Left lung (tissue), 4 donors: ENCODE measurements at regions not wholly inside any gene's neighbourhood (a gene's known extent, or its start where the extent isn't known, plus 50 kb on each side); places are given as distances from the start of the nearest gene placed in this dataset.

ENCODE experiments used
- ATAC-seq: fragments of 200-7000 bp; cut with Tn5 transposase; one replicate; pipeline ENCODE4 v1.9.1; 2020; ENCODE audit warnings: moderate library complexity
- DNase-seq, 4 donors: peaks; one replicate each; pipeline ENCODE4 v3.0.0-alpha.2; 2013 to 2020
- H3K27ac ChIP-seq, 2 donors: fragments of 200-600 bp; sonication (generic) in 1 of 2; one replicate each; pipeline versions ENCODE4 v1.5.0 to v1.8.0; 2020 to 2021
- H3K27me3 ChIP-seq, 2 donors: fragments of 200-600 bp; sonication (generic) in 1 of 2; one replicate each; pipeline versions ENCODE4 v1.5.0 to v1.8.0; 2020 to 2021
- H3K36me3 ChIP-seq, 2 donors: fragments of 200-600 bp; sonication (generic) in 1 of 2; one replicate each; pipeline versions ENCODE4 v1.5.0 to v1.8.0; 2020 to 2021
- H3K4me1 ChIP-seq, 2 donors: fragments of 200-600 bp; one replicate each; pipeline ENCODE4 v1.8.0; 2021
- H3K4me3 ChIP-seq, 2 donors: fragments of 200-600 bp; sonication (generic) in 1 of 2; one replicate each; pipeline versions ENCODE4 v1.5.0 to v1.8.0; 2020 to 2021; ENCODE audit warnings: mild to moderate bottlenecking in 1 of 2
- H3K9me3 ChIP-seq, 2 donors: fragments of 200-600 bp; sonication (generic) in 1 of 2; one replicate each; pipeline versions ENCODE4 v1.5.0 to v1.8.0; 2020 to 2021
- CTCF ChIP-seq, 2 donors: fragments of 200-600 bp; sonication (generic) in 1 of 2; IDR thresholded peaks; one replicate each; pipeline versions ENCODE4 v1.5.0 to v1.8.0; 2021; ENCODE audit warnings: antibody characterized with exemption in 2 of 2
- intact Hi-C, 2 donors: fragments of 100-400 bp; cut with DNase I; formaldehyde crosslinking; loops; one replicate each; pipeline versions ENCODE4 v1.11.2 to v1.14.2; 2022
- donor health status: DM: no; HTN: yes; CAD: no.
- donor health status: DM: no; HTN: no; CAD: no.

DNA sequence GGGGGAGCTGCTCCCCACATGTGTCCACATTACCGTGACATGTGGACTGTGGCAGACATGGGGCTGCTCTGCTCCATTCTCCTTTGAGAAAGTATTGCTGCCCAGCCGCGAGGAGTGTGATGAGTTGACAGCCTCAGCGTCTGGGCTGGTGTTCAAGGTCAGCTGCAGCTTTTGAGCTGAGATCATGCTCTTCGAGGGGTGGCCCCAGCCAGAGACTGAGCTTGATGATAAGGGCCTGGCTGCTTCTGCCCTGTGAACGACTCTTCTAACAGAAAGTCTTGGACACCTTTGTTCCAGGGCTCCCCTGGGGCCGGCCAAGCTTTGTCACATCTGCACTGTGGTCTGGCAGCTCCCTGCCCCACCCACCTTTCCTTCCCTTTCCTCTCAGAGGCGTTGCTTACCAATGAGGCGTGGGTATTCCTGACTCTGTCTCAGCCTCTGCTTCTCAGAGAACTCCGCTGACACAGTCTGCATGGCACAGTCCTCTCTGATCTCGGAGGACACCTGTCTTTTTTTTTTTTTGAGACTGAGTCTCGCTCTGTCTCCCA is 86.6 kb downstream of the CHRD start:
- Histone ChIP-seq H3K27ac (no peak overlapping the region), H3K4me3 (no peak overlapping the region), H3K36me3 (no peaks in the 10 kb centered on the region), H3K4me1 (peaks cover 0 to 7% of the 10 kb centered on the region in 2 donors), H3K9me3 (no peaks in the 10 kb centered on the region), H3K27me3 (peaks cover 0 to 4% of the 10 kb centered on the region in 2 donors)
- no peak for DNase-seq
- ATAC-seq: peak; percentile 14
- intact Hi-C loops: no loop called here
- TF ChIP-seq CTCF (IDR thresholded peaks at IDR 0.05): no peak

GRCh38 chr3:184467171-184467570 is 87.3 kb downstream of the CHRD start:
- Histone ChIP-seq H3K36me3 (no peaks in the 10 kb centered on the region), H3K27me3 (peaks cover 0 to 4% of the 10 kb centered on the region in 2 donors), H3K27ac (no peak overlapping the region), H3K4me3 (no peak overlapping the region), H3K4me1 (peaks cover 0 to 7% of the 10 kb centered on the region in 2 donors), H3K9me3 (no peaks in the 10 kb centered on the region)
- intact Hi-C loops: no loop called here
- DNase-seq: no peak
- no peak for TF ChIP-seq CTCF (IDR thresholded peaks at IDR 0.05)
- ATAC-seq: no peak

- no peak overlapping the region for H3K27ac ChIP-seq
- H3K4me3 ChIP-seq: no peak overlapping the region
- intact Hi-C loops: no loop called here
- no peak for ATAC-seq
- H3K9me3 ChIP-seq: no peaks in the 10 kb centered on the region
- no peaks in the 10 kb centered on the region for H3K36me3 ChIP-seq
- no peak for TF ChIP-seq CTCF (IDR thresholded peaks at IDR 0.05)
- peaks cover 0 to 4% of the 10 kb centered on the region in 2 donors for H3K27me3 ChIP-seq
- no peak for DNase-seq
- peaks cover 0 to 7% of the 10 kb centered on the region in 2 donors for H3K4me1 ChIP-seq
Observed at GRCh38 chr3:184470551-184470950, 90.7 kb downstream of the CHRD start.

GRCh38 chr3:184471439-184471838 is 90.1 kb upstream of the EPHB3 start:
- no peak overlapping the region for H3K27ac ChIP-seq
- DNase-seq (no peak), ATAC-seq (no peak)
- H3K4me3 ChIP-seq: no peak overlapping the region
- H3K9me3 ChIP-seq: no peaks in the 10 kb centered on the region
- no peaks in the 10 kb centered on the region for H3K36me3 ChIP-seq
- H3K27me3 ChIP-seq: peaks cover 3 to 4% of the 10 kb centered on the region in 2 donors
- TF ChIP-seq CTCF (IDR thresholded peaks at IDR 0.05): no peak
- H3K4me1 ChIP-seq: peaks cover 0 to 6% of the 10 kb centered on the region in 2 donors
- intact Hi-C loops: no loop called here

- peaks cover 4 to 7% of the 10 kb centered on the region in 2 donors for H3K27me3 ChIP-seq
- H3K36me3 ChIP-seq: no peaks in the 10 kb centered on the region
- intact Hi-C loops: no loop called here
- H3K27ac ChIP-seq: peak overlapping the region; percentile 19 to 33
- H3K4me3 ChIP-seq: no peak overlapping the region
- no peaks in the 10 kb centered on the region for H3K9me3 ChIP-seq
- no peak for TF ChIP-seq CTCF (IDR thresholded peaks at IDR 0.05)
- H3K4me1 ChIP-seq: no peaks in the 10 kb centered on the region
- DNase-seq: peak in 3 of 4 donors; percentile 14 to 58 (median 51)
- ATAC-seq: peak; percentile 49
Observed at GRCh38 chr3:184472723-184473428, 88.7 kb upstream of the EPHB3 start.
